ENCODE measurements at regions not wholly inside any gene's neighbourhood (a gene's known extent, or its start where the extent isn't known, plus 50 kb on each side); places are given as distances from the start of the nearest gene placed in this dataset.

- no peak for DNase-seq (ENCODE audit: low read depth)
- TF ChIP-seq CTCF (conservative IDR thresholded peaks at IDR 0.05; ENCODE audit: low read depth, low read length): no peak
- no peak overlapping the region for H3K4me3 ChIP-seq (ENCODE audit: low read depth, low read length)
Observed at GRCh38 chr11:17157761-17158160, 50.0 kb downstream of the PIK3C2A start.

DNA sequence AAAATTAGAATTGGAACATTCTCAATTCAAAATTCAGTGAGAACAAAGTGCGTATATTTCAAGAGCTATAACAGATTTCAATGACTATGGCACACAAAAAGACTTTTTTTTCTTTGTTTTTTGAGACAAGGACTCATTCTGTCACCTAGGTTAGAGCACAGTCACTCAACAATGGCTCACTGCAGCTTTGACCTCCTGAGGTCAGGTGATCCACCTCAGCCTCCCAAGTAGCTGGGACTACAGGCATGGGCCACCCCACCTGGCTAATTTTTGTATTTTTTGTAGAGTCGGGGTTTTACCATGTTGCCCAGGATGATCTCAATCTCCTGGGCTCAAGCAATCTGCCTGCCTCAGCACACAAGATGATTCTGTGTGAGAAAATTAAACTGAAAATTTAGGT lies 51.5 kb downstream of the PIK3C2A start:
- no peak for TF ChIP-seq CTCF (conservative IDR thresholded peaks at IDR 0.05; ENCODE audit: low read depth, low read length)
- no peak for DNase-seq (ENCODE audit: low read depth)
- no peak overlapping the region for H3K4me3 ChIP-seq (ENCODE audit: low read depth, low read length)

DNA sequence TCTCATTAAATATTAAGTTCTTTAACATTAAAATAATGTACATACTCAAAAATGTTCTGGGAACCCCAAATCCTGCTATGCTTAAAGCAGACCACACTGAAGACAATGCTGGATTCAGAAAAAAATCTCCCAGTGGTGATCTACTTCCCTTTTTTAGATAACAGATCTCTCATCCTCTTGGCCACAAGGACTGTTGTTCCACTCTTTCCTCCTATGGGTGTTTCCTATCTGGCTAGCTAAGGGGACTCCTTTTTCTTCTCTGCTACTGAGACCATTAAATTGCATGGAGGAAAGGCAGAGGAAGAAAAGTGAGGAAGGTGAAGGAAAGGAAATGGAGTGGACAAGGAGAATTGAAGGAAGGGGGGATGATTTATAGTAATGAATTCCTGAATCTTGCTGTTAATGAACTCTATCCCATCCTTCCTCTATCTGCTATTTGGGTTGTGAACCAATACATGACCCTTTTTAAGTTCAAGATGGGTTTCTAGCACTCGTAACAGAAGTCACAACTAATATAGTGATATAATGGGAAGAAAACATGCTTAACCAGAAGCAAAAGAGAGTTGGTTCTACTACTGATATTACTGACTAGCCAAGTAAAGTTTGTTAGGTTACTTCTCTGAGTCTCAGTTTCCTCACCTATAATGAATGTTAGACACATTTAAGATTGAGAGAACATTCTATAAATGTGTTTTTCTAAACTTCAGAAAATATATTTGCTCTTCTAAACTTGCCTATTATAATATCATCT lies 53.2 kb downstream of the PIK3C2A start:
- DNase-seq (ENCODE audit: low read depth): no peak
- no peak overlapping the region for H3K4me3 ChIP-seq (ENCODE audit: low read depth, low read length)
- TF ChIP-seq CTCF (conservative IDR thresholded peaks at IDR 0.05; ENCODE audit: low read depth, low read length): no peak

DNA sequence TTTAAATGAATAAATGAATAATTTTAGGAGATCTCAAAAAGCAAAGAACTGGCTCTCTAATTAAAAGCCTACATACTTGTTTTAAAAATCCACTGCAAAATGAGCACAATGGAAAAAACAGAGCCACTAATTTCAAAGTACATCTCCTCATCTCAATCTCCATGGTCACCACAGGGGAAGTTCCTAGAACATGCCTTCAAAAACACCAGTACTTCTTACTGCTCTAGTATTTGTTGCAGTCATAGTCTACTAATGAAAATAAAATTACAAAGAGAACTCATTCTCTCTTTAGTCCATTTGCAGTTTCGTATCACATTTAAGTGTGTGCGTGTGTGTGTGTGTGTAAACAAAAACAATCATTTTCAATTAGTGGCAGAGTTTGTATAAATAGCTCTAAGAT lies 54.0 kb downstream of the PIK3C2A start:
- DNase-seq (ENCODE audit: low read depth): no peak
- no peak for TF ChIP-seq CTCF (conservative IDR thresholded peaks at IDR 0.05; ENCODE audit: low read depth, low read length)

GRCh38 chr11:17152306-17152705 lies 55.5 kb downstream of the PIK3C2A start:
- H3K4me3 ChIP-seq (ENCODE audit: low read depth, low read length): no peak overlapping the region
- no peak for DNase-seq (ENCODE audit: low read depth)
- no peak for TF ChIP-seq CTCF (conservative IDR thresholded peaks at IDR 0.05; ENCODE audit: low read depth, low read length)

More for the DNA sequence above, 54.0 kb downstream of the PIK3C2A start:
- no peak overlapping the region for H3K4me3 ChIP-seq (ENCODE audit: low read depth, low read length)

GRCh38 chr11:17150521-17150920 lies 57.3 kb downstream of the PIK3C2A start:
- TF ChIP-seq CTCF (conservative IDR thresholded peaks at IDR 0.05; ENCODE audit: low read depth, low read length): no peak
- no peak overlapping the region for H3K4me3 ChIP-seq (ENCODE audit: low read depth, low read length)
- no peak for DNase-seq (ENCODE audit: low read depth)

DNA sequence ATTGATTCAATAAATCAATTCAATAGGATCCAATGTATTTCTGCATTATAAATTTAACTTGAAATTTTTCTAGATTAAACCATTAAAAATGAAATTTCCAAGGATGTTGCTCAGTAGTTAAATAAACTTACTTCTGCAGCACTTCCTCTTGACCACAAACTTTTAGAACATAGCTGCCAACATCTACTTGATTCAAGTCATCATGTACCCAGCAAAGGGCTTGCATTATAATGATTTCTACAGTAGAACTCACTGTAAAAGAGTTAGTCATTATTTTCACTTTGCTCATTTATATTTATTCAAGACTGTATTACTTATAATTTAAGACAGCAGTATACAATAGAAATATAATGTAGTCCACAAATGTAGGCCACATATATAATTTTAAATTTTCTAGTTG lies 59.2 kb downstream of the PIK3C2A start:
- no peak for TF ChIP-seq CTCF (conservative IDR thresholded peaks at IDR 0.05; ENCODE audit: low read depth, low read length)
- peak; percentile 38 for DNase-seq (ENCODE audit: low read depth)
- no peak overlapping the region for H3K4me3 ChIP-seq (ENCODE audit: low read depth, low read length)

All from choroid plexus epithelial cell (primary cell).